HL-60 (cell line): ENCODE measurements at regions not wholly inside any gene's neighbourhood (a gene's known extent, or its start where the extent isn't known, plus 50 kb on each side); places are given as distances from the start of the nearest gene placed in this dataset.

Experiments used
- DNase-seq, 2 experiments: peaks; one replicate each; pipeline ENCODE4 v3.0.0-alpha.2; 2010 to 2020; ENCODE audit warnings: low read depth in 1 of 2, low spot score in 1 of 2
- H3K27ac ChIP-seq: fragments of 250-450 bp; sonication (Bioruptor Pico); replicated peaks from 2 replicates; pipeline ENCODE4 v1.5.1; 2020; ENCODE audit warnings: mild to moderate bottlenecking, moderate library complexity
- H3K27me3 ChIP-seq: fragments of 250-450 bp; sonication (Bioruptor Pico); 2 replicates; pipeline ENCODE4 v1.5.1; 2021; ENCODE audit warnings: mild to moderate bottlenecking, moderate library complexity; ENCODE audit not compliant: insufficient read depth, poor library complexity, severe bottlenecking
- H3K4me3 ChIP-seq: replicated peaks from 2 replicates; pipeline ENCODE4 v1.5.1; 2011; ENCODE audit warnings: mild to moderate bottlenecking, control low read depth, low read length; ENCODE audit not compliant: insufficient read depth
- GABPA ChIP-seq: IDR thresholded peaks from 2 replicates; pipeline ENCODE4 v1.6.1; 2012; ENCODE audit warnings: low read depth
- POLR2AphosphoS5 ChIP-seq: IDR thresholded peaks from 2 replicates; pipeline ENCODE4 v1.6.1; 2012; ENCODE audit warnings: low read depth
- SPI1 ChIP-seq: IDR thresholded peaks from 2 replicates; pipeline ENCODE4 v1.6.1; 2012; ENCODE audit warnings: low read depth, mild to moderate bottlenecking, borderline replicate concordance
- TF ChIP-seq, protein P1 (sequence below): IDR thresholded peaks from 2 replicates; pipeline ENCODE4 v1.6.1; 2012; ENCODE audit warnings: low read depth; ENCODE audit not compliant: insufficient replicate concordance
- TF ChIP-seq, protein P2 (sequence below): IDR thresholded peaks from one replicate; pipeline ENCODE4 v1.5.1; 2011; ENCODE audit warnings: low read length, control low read depth, inconsistent platforms; ENCODE audit not compliant: insufficient read depth

DNA sequence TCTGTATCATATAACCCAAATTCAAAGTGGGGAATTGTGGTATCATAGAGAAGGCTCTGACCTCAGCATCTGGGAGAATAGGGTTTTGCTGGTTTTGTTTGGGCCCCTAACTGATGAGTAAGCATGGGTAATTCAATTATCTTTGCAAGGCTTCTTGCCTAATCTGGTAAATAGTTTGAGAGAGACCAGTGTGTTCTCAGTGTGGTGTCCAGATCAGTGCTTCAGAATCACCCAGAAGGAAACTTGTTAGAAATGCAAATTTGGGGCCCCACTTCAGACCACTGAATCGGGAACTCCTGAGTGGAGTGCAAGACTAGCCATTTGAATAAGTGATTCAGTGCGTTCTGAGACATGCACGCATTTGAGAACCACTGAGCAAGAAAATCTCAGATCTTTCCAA, 282.7 kb downstream of the EPHA4 start:
- Histone ChIP-seq H3K27me3 (no peaks in the 10 kb centered on the region), H3K27ac (no peak overlapping the region), H3K4me3 (no peak overlapping the region)
- DNase-seq = no peak
- TF ChIP-seq POLR2AphosphoS5 (no peak), GABPA (no peak), SPI1 (no peak)
- TF ChIP-seq, protein P1, sequence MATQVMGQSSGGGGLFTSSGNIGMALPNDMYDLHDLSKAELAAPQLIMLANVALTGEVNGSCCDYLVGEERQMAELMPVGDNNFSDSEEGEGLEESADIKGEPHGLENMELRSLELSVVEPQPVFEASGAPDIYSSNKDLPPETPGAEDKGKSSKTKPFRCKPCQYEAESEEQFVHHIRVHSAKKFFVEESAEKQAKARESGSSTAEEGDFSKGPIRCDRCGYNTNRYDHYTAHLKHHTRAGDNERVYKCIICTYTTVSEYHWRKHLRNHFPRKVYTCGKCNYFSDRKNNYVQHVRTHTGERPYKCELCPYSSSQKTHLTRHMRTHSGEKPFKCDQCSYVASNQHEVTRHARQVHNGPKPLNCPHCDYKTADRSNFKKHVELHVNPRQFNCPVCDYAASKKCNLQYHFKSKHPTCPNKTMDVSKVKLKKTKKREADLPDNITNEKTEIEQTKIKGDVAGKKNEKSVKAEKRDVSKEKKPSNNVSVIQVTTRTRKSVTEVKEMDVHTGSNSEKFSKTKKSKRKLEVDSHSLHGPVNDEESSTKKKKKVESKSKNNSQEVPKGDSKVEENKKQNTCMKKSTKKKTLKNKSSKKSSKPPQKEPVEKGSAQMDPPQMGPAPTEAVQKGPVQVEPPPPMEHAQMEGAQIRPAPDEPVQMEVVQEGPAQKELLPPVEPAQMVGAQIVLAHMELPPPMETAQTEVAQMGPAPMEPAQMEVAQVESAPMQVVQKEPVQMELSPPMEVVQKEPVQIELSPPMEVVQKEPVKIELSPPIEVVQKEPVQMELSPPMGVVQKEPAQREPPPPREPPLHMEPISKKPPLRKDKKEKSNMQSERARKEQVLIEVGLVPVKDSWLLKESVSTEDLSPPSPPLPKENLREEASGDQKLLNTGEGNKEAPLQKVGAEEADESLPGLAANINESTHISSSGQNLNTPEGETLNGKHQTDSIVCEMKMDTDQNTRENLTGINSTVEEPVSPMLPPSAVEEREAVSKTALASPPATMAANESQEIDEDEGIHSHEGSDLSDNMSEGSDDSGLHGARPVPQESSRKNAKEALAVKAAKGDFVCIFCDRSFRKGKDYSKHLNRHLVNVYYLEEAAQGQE = no peak
- TF ChIP-seq, protein P2, sequence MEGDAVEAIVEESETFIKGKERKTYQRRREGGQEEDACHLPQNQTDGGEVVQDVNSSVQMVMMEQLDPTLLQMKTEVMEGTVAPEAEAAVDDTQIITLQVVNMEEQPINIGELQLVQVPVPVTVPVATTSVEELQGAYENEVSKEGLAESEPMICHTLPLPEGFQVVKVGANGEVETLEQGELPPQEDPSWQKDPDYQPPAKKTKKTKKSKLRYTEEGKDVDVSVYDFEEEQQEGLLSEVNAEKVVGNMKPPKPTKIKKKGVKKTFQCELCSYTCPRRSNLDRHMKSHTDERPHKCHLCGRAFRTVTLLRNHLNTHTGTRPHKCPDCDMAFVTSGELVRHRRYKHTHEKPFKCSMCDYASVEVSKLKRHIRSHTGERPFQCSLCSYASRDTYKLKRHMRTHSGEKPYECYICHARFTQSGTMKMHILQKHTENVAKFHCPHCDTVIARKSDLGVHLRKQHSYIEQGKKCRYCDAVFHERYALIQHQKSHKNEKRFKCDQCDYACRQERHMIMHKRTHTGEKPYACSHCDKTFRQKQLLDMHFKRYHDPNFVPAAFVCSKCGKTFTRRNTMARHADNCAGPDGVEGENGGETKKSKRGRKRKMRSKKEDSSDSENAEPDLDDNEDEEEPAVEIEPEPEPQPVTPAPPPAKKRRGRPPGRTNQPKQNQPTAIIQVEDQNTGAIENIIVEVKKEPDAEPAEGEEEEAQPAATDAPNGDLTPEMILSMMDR = no peak

DNA sequence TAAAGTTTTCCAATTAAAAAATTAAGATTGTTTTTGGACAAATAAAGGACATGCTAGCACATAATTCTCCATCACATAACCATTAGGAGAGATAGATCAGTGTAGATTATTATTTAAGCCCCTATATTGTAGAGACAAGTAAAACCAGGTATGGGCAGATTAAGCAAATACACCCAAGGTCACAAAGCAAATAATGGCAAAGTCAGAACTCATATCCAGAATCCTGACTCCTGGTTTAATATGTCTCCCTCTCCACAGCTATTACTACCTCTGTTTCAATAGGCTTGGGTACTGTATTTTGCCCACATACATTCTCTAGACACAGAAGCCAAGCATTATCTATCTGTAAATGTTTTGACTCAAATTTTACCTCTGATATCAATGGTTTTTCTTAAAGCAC, 282.3 kb downstream of the EPHA4 start:
- Histone ChIP-seq H3K27me3 (no peaks in the 10 kb centered on the region), H3K4me3 (no peak overlapping the region), H3K27ac (no peak overlapping the region)
- no peak for TF ChIP-seq GABPA
- TF ChIP-seq, protein P1 = no peak
- TF ChIP-seq POLR2AphosphoS5 = no peak
- no peak for TF ChIP-seq SPI1
- TF ChIP-seq, protein P2 = no peak
- no peak for DNase-seq

DNA sequence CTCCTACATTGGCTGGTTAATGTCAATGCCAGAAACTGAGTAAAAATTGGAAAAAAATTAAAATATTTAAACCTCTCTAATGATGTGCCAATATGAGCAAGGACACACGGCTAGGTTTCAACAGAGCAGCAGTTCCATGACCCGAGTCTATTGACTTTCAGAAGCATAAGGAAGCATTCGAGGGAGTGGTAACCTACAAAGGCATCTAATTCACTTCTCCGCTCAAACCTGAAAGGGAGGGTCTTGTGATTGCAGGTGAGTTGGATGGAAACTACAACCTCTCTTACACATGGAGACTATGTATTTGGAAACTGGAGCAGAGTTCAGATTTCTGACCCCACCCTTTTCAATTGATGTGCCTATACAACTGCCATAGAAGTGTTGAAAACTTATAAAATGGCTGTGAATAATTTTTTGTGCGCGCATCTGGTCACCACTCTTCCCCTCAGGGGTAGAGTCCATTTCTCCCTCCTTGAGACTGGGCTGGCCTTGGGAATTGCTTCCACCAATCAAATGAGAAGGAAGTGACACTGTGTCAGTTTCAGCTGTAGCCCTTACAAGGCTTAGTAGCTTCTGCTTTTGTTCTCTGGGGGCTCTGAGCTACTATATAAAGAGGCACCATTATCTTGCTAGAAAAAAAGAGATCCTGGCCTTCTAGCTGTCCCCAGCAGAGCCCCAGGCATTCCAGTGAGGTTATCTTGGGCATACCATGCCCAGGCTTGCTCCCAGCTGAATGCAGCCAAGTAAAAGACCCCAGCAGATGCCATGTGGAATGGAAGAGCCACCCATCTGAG, 278.0 kb downstream of the EPHA4 start:
- Histone ChIP-seq H3K27ac (no peak overlapping the region), H3K4me3 (no peak overlapping the region)
- TF ChIP-seq, protein P1 = no peak
- TF ChIP-seq, protein P2 = no peak
- TF ChIP-seq GABPA (no peak), SPI1 (no peak), POLR2AphosphoS5 (no peak)

More for the DNA sequence above, 278.0 kb downstream of the EPHA4 start:
- DNase-seq = no peak
- no peaks in the 10 kb centered on the region for H3K27me3 ChIP-seq
